ENCODE measurements at regions not wholly inside any gene's neighbourhood (a gene's known extent, or its start where the extent isn't known, plus 50 kb on each side); places are given as distances from the start of the nearest gene placed in this dataset.

DNA sequence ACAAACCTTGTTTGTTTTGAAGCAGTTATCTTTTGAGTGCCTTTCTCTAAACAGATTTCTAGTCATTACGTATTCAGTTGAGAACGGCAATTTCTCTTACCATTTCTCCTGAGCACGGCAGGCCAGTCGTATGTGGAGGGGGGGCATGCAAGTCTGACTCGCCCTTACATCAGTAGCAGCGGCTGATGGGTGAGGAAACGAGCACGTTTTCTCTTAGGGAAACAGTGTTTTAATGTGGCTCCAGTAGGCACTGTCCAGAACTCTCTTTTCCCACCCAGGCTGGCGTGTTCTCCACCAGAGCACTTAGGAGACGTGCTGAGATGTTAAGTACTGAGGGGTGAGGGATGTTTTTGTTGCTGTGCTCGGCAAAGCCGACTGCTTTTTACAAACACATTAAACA lies 240.5 kb downstream of the STIM2 start:
- Histone ChIP-seq H3K27me3 (no peaks in the 10 kb centered on the region), H3K9me3 (no peaks in the 10 kb centered on the region), H3K4me1 (no peaks in the 10 kb centered on the region), H3K36me3 (replicated peaks in 1 of 2; ENCODE audit: insufficient read depth in 1 of 2, low read depth in 2 of 2) (no peaks in the 10 kb centered on the region), H3K27ac (no peak overlapping the region), H3K4me3 (no peak overlapping the region)
- no peak for ATAC-seq
- 45 to 47% methylated on average over 12 of the region's 12 CpGs for WGBS, 2 donors
- no peak for DNase-seq
- TF ChIP-seq POLR2A (IDR thresholded peaks at IDR 0.05) = no peak
- TF ChIP-seq CTCF (IDR thresholded peaks at IDR 0.05) = no peak
- intact Hi-C loops (cut with DNase I) = no loop called here

GRCh38 chr4:27101561-27101960 lies 240.9 kb downstream of the STIM2 start:
- WGBS, 2 donors = 73 to 77% methylated on average over 7 of the region's 7 CpGs
- no peak for DNase-seq
- H3K4me1 ChIP-seq = no peaks in the 10 kb centered on the region
- no peak overlapping the region for H3K4me3 ChIP-seq
- TF ChIP-seq CTCF (IDR thresholded peaks at IDR 0.05) (no peak), POLR2A (IDR thresholded peaks at IDR 0.05) (no peak)
- intact Hi-C loops (cut with DNase I) = no loop called here
- no peak overlapping the region for H3K27ac ChIP-seq
- H3K27me3 ChIP-seq = no peaks in the 10 kb centered on the region
- H3K9me3 ChIP-seq = no peaks in the 10 kb centered on the region
- ATAC-seq = no peak
- H3K36me3 ChIP-seq (replicated peaks in 1 of 2; ENCODE audit: insufficient read depth in 1 of 2, low read depth in 2 of 2) = no peaks in the 10 kb centered on the region

- no peak for ATAC-seq
- 63 to 68% methylated on average over 3 of the region's 3 CpGs for WGBS, 2 donors
These were observed 251.0 kb downstream of the STIM2 start for GRCh38 chr4:27111627-27112026.

GRCh38 chr4:27112587-27112986 lies 251.9 kb downstream of the STIM2 start:
- H3K27ac ChIP-seq = no peak overlapping the region
- H3K4me1 ChIP-seq = no peaks in the 10 kb centered on the region
- TF ChIP-seq CTCF (IDR thresholded peaks at IDR 0.05) (no peak), POLR2A (IDR thresholded peaks at IDR 0.05) (no peak)
- no peaks in the 10 kb centered on the region for H3K36me3 ChIP-seq (replicated peaks in 1 of 2; ENCODE audit: insufficient read depth in 1 of 2, low read depth in 2 of 2)
- no peak for ATAC-seq
- no peak overlapping the region for H3K4me3 ChIP-seq
- 73% methylated on average over 3 of the region's 3 CpGs for WGBS, 2 donors
- intact Hi-C loops (cut with DNase I) = no loop called here
- no peaks in the 10 kb centered on the region for H3K27me3 ChIP-seq
- no peak for DNase-seq
- H3K9me3 ChIP-seq = no peaks in the 10 kb centered on the region

More at GRCh38 chr4:27111627-27112026, 251.0 kb downstream of the STIM2 start:
- no peak overlapping the region for H3K27ac ChIP-seq
- TF ChIP-seq CTCF (IDR thresholded peaks at IDR 0.05) (no peak), POLR2A (IDR thresholded peaks at IDR 0.05) (no peak)
- H3K4me1 ChIP-seq = no peaks in the 10 kb centered on the region
- no peak overlapping the region for H3K4me3 ChIP-seq
- DNase-seq = no peak
- intact Hi-C loops (cut with DNase I) = no loop called here
- no peaks in the 10 kb centered on the region for H3K27me3 ChIP-seq
- H3K36me3 ChIP-seq (replicated peaks in 1 of 2; ENCODE audit: insufficient read depth in 1 of 2, low read depth in 2 of 2) = no peaks in the 10 kb centered on the region
- H3K9me3 ChIP-seq = no peaks in the 10 kb centered on the region

GRCh38 chr4:27115221-27115620 lies 254.6 kb downstream of the STIM2 start:
- H3K36me3 ChIP-seq (replicated peaks in 1 of 2; ENCODE audit: insufficient read depth in 1 of 2, low read depth in 2 of 2) = no peaks in the 10 kb centered on the region
- 59 to 63% methylated on average over 4 of the region's 4 CpGs for WGBS, 2 donors
- no peak overlapping the region for H3K27ac ChIP-seq
- H3K27me3 ChIP-seq = no peaks in the 10 kb centered on the region
- TF ChIP-seq POLR2A (IDR thresholded peaks at IDR 0.05) (no peak), CTCF (IDR thresholded peaks at IDR 0.05) (no peak)
- no peak for ATAC-seq
- H3K4me1 ChIP-seq = no peaks in the 10 kb centered on the region
- no peak overlapping the region for H3K4me3 ChIP-seq
- H3K9me3 ChIP-seq = no peaks in the 10 kb centered on the region
- no peak for DNase-seq
- intact Hi-C loops (cut with DNase I) = no loop called here

All from body of pancreas (tissue), 4 donors.